NCI-H748 (cell line): ENCODE measurements at regions not wholly inside any gene's neighbourhood (a gene's known extent, or its start where the extent isn't known, plus 50 kb on each side); places are given as distances from the start of the nearest gene placed in this dataset.

Experiments used
- DNase-seq: peaks from one replicate; lab custom pipeline; 2025; ENCODE audit not compliant: unreplicated experiment; lab: John Stamatoyannopoulos, UW

DNA sequence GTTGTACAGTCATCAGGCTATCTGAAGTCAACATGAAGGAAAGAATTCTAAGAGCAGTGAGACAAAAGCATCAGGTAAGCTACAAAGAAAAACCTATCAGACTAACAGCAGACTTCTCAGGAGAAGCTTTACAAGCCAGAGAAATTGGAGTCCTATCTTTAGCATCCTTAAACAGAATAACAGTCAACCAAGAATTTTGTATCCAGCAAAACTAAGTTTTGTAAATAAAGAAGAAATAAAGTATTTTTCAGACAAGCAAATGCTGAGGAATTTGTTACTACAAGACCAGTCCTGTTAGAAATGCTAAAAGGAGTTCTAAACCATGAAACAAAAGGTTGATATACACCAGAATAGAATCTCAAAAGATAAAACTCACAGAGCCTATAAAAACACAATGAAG lies 501.2 kb downstream of the ZNF608 start:
- no peak for DNase-seq

DNA sequence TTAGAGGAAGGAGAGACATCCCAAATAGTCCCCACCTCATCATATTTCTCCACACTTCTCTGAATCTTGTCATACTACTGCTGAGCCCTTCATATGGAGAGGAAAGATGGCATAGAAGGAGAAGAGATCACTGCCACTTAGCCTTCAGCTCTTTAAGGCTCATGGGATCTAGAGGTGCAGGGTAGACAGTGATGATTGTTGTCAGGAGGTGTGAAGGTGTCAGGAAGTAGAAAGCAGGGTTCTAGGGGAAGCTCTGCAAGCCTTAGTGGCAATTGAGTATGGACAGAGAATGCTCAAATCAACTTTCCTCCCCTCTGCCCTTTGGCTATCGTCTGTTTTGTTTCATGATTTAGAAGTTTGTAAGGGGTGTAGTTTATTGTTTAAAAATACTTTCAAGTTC lies 505.7 kb downstream of the ZNF608 start:
- DNase-seq = no peak

DNA sequence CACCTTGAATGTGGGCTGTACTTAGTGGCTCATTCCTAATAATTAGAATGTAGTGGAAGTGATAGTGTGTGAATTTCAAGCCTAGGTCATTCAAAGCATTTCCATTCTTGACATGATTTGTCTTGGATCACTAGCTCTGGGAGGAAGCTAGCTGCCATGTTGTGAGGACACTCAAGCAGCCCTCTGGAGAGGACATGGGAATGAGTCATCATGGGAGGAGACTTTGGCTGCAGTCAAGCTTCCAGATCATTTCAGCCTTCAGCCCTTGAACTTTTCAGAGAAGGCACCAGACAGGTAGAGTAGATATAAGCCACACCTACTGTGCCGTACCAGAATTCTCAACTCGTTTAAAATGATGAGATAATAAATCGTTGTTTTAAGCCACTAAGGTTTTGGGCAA lies 506.9 kb downstream of the ZNF608 start:
- DNase-seq = no peak

DNA sequence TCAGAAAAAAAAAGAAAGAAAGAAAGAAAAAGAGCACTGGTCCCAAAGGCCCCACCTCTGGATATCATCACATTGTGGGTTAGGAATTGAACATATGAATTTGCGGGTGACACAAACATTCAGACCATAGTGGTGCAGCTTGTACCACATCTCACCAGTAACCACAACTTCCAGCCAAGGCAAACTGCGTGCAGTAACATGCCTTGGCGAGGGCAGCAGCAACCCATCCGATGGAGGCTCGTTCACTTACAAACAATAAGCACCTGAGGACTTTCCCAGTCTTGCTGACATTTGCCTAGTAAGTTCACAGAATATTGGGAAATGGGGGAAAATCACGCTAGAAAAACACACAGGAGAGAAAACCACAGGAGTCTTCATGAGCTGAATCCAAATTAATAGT lies 508.1 kb downstream of the ZNF608 start:
- no peak for DNase-seq

DNA sequence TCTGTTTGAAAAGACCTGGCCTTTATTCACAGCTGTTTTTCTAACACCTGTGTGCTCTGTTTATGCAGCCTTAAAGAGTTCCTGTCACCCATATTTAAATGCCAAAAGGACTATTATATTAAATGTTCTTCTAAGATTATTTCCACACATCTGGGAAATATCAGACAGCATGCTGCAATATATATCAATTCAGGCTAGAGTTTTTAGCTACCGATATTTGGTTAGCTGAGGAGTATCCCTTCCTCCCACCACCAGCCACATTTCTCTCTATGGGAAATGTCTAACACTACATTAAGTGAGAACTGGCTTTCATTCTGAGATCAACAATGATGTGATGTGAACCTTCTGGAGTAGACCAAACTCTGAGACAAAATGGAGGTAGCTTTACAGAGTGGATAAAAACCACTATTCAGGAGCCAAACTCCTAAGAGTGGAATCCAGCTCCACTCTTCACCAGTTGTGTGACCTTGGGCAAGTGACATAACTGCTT lies 509.2 kb downstream of the ZNF608 start:
- peak; percentile 71 for DNase-seq

DNA sequence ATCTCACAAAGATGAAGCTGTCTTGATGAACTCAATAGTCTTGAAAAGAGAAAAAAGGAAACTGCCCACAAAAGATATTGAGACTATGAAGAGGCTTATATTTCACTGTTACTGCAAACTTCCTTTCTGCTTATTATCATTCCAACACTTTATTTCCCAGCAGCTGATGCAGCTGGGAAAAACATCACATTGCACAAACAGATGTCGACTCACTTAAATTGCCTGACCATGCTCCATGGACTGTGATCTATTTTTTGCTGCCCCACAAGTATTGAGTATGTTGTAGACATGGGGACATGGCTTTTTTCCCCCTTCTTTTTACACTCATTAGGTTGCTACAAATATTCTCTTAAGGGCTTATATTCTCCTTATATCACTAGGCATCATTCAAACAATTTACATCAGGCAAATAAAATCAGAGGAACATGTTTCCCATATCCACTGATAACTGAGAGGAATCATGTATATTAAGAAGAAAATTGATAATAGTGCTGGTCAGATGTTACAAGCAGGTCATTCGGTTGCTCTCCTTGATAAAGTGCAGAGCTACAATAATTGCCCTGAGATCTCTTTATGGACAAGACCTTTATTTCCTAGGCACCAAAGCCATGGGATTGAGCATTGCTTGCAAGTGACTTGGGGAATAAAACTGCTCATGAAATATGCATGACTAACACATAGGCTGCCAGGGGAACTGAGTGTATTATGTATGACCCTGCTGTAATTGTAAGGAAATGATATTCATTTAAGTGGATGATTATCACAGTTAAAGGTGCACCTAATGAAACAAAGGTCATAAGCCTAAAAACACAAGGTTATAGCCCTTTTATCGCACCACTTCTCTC lies 509.9 kb downstream of the ZNF608 start:
- DNase-seq = peak; percentile 87

DNA sequence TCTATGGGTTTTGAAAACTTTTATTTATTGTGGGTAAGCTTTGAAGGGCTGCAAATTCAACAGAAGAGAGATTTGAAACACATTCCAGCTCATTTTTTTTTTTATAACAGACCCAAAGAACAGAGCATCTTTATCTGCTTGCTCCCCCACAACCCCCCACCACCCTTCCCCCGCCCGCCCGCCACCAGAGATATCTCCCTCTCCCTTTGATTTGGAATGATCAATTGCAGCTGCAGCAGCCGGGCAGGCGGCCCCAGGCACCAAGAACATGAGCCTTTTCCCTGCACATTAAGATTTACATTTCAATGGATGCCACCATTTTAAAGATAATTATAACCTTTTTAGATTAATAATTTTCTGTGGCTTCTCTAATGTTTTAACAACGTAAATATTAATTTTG lies 510.9 kb downstream of the ZNF608 start:
- no peak for DNase-seq

DNA sequence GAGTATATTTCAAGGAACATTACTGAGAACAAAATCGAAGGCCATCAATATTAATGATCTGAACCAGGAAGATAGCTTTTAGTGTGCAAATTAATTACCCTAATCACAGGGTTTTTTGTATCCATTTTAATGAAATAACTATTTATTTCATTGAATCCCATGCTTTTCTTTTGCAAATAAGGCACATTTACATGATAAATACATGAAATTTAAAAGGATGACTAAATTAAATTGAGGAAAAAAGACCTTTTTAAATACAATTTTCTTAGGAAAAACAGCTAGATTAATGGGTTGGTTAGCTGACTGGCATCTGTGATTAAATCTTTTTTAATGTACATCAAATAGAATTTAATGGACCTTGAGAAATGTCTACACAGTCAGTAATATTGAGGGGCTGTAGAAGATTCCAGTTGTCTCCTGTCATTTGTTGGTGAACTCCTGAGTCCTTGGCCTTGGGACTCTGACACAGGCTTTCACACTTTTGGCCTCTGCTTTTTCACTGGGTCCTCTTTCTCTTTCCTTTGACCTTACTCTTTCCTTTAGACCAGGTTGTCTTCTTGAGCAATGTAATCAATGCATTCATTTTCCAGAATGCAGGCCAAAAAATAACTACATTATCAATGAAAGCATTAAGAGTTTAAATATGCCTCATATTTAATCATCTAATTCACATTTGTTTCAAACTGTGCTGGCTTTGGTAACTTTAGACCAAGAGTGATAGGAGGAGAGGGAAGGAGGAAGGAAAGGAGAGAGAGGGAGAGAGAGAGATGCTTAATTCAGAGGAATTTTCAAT lies 511.5 kb downstream of the ZNF608 start:
- no peak for DNase-seq

DNA sequence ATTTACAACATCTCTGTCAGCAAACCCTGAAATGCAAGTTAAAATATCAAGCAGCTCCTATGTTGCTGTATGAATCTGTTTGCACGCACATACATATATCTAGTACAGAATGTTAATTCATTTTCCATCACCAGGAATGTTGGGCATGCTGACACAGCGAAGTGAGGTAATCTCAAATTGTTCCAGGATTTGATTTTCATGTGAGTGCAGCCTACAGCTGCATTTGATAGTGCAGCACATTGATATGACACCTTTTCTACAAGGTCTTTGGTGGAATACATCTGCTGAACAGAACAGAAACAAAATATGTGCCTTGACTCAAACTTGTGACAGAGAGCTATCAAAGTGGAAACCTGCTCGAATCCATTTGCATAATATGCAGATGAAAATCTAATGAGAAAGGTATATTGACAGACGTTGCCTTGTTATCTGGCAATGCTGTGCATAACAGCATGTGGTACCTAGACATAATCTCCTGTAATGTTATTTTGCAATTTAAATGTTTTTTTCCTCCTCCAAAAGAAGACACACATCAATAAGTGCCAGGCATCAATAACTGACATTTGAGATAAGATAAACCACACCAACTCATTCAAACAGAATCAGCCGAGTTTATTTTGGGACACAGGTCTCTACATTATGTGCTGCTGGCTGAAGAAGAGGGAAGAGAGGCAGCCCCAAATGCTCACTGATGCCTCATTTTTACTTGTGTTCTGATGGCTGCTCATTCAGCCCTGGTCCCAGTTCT lies 512.2 kb downstream of the ZNF608 start:
- no peak for DNase-seq

DNA sequence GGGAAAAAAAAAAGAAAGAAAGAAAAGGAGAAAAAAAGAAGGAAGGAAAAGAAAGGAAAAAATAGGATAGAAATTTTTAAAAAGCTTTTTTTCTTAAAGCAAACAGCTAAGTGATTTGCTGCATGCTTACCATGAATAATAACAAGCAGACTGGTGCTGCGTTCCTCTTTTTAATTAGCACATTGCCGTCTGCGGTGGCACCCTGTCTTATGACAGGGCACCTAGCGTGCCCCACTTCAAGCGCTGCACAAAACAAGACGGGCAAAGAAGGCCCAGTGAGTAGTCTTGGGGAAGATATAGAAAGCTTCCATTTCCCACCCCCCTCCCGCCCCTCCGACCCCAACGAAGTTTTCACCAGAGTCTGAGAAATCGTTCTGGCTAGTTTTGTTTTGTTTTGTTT lies 513.9 kb downstream of the ZNF608 start:
- DNase-seq = no peak

DNA sequence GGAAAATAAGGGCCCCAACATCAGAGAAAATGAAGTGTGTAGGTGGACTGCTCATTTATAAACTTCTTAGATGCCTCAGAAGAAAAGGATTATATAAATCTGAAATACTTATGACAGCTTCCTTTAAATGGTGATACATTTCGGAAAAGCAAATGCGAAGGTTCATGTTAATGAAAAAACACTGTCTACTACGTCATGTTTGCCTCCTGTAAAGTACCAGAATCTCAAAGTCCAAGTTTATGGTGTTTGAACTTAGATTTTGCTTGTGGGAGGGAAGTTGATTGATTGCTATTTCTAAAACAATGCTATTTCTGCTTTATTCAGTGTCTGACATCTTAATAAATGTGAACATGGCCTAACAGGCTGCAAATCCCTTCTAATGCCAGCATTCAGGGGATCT lies 514.6 kb downstream of the ZNF608 start:
- DNase-seq = no peak

DNA sequence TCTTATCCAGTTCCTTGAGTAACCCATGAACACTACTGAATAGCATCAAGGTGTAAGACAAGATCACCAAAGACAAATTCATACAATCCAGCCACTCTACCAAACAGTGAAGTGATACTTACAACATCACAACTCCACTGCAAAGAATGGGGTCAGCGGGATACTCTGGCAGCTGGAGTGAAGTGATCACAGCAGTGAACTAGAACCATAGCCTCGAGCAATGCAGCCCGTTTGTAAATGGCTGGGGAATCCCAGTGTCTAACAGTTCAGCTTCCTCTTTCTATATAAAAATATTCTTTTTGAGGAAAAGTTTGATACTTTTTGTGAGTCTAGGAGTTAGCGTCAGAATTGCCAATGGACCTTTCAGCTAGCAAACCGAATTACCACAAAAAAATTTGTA lies 515.2 kb downstream of the ZNF608 start:
- DNase-seq = no peak

DNA sequence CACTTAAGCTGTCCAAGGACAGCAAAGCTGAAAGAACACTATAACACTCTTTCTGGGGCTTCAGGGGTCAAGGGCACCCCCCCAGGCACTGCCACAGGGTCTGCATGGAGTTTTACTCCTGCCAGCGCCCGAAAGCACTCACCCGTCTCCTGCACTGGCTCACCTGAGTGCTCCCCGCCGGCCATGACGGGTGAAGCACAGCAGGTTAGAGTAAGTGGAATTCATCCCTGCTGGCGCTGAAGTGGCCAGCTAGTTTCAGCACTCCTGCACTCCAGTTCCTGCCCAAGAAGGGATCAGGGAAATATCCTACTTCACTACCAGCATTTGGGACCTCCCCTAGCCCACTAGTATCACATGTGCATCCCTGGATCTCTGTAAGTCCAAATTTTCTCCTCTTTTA lies 516.0 kb downstream of the ZNF608 start:
- DNase-seq = no peak

DNA sequence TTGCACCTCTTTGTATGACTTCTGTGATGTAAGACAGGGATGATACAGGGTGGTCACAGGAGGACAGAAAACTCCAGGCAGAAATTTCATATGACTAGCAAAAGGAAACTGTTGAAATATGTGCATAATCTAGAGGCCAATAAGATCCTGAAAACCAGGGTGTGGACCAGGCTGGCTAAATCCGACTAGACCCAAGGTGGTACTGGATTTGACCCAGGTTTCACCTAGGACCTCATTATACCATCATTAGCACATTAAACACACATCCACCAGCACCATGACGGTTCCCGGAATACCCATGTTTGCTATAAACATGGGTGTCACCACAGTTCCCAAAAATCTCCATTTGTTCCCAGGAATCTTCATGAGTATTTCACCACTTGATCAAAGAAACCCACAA lies 517.1 kb downstream of the ZNF608 start:
- no peak for DNase-seq

DNA sequence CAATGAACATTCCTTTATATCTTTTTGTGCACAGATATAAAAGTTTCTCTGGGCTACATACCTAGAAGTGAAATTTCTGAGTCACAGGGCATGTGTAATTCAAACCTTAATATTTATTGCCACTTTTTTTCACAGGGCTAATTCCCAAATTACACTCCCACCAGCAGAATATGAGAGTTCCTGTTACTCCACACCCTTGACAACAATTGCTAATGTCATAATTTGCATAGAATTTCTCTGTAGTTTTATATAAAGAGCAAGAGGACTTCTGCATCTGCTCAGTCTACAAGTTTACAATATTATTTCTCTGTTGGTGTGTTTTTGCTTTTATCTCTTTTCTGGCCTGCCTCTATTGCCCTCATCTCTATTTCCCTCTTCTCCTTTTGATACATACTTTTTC lies 518.5 kb downstream of the ZNF608 start:
- DNase-seq = no peak

DNA sequence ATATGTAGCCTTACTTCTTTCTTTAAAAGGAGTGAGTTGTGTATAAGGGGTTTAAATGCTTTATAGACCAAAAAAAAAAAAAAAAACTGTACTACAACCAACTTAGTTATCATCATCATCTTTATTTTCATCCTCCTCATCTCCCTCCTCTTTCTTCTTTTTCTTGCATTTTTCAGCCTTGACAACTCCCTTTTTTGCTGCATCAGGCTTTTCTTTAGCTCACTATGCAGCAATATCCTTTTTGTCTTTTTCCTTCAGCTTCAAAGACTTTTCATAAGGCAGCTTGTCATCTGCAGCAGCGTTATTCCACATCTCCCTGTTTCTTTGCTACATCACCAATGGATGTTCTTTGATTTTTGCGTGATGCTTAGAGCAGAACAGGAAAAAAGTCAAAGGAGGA lies 526.0 kb downstream of the ZNF608 start:
- DNase-seq = no peak

DNA sequence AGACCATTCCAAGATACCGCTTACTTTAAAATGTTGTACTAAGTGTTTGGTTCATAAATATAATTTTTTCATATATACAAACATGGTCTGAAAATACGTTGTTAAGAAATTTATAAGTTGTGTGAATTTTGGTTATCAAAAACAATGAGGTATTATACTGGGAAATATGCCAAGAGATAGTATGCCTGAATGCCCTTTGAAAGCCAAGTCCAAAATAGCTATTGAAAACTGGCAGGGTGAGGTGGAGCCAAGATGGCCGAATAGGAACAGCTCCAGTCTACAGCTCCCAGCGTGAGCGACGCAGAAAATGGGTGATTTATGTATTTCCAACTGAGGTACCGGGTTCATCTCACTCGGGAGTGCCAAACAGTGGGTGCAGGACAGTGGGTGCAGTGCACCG lies 533.5 kb downstream of the ZNF608 start:
- DNase-seq = no peak

DNA sequence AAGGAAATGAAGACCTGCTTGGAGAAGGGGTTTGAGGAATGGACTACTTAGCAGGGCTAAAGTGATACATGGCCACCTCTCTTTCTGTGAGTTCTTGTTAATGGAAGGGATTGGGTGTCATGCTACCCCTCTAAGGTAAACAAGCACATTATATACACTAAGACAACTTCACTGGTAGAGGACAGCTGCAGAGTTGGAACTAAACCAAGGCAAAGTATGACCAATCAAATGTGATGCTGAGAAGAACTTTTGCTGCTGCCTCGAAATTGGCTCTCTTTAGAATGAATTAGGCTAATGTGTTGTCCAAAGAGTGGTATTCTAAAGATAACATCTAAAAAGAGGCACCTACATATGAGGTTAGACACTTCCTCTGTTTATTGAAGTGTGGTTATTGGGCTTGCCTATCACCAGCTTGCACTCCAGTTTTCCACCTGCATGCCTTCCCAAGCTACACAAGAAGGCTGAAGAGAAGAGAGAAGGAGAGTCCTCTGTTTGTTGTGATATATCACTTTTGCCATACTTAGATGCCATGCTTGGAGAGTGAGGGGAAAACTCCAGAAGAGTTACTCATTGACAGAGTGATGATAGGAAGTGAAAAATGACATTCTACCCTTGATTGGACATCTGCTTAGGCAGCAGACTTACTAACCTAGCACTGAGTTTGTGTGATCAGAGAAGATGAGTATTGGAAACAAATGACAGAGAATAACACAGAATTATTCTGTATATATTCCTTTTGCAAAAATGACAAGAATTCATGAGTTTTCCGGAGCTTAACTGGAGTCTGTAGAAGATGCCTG lies 536.1 kb downstream of the ZNF608 start:
- DNase-seq = no peak

DNA sequence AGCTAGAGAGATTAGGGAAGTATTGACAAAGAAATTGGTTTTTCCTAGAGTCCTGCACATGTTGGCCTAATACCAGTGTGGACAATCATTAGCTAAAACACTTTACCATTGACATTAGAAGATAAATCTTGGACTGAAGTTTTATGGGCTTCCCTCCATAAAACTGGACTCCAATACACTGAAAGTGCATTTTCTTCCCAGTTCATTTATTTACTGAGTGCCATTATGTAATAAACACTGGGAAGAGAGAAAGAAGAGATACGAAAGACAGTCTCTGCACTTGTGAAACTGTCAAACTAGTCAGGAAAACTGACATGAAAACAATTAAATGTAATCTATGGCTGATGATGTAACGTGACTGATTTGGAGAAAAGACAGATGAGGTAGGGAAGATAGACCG lies 539.3 kb downstream of the ZNF608 start:
- DNase-seq = no peak

DNA sequence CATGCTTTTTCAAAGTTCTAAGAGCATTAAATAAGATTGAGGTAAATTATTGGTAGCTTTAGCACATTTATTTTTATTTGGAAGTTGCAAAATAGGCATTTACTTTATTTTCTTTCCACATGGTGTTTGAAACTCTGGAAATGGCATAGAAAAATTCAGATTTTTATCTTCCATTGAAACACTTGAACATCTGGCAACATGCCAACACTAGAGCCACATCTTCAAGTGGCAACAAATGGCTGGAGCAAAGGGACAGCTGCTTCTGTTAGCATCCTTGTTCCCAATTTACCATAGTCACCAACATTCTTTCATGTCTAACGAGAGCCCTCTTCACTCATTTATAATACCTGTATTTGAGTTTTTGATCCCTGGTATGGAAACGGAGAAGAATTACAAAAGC lies 539.9 kb downstream of the ZNF608 start:
- DNase-seq = peak; percentile 51

DNA sequence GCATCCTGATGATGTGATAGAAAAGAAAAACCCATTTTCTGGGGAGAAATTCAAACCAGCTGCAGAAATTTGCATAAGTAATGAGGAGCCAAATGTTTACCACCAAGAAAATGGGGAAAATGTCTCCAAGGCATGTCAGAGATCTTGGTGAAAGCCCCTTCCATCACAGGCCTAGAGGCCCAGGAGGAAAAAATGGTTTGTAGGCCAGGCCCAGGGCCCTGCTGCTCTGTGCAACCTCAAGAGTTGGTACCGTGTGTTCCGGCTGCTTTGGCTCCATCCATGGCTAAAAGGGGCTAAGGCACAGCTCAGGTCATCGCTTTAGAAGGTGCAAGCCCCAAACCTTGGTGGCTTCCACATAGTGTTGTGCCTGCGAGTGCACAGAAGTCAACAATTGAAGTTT lies 543.1 kb downstream of the ZNF608 start:
- DNase-seq = no peak
